Posterior cingulate gyrus (tissue), 11 donors: ENCODE measurements at regions not wholly inside any gene's neighbourhood (a gene's known extent, or its start where the extent isn't known, plus 50 kb on each side); places are given as distances from the start of the nearest gene placed in this dataset.
"Not testable (repeated sequence)": the region's sequence is repeated elsewhere in the genome, so short reads cannot be mapped to it uniquely, and the experiment has no call there.

Source experiments
- DNase-seq, 10 donors: peaks; one replicate each; pipeline versions ENCODE4 v3.0.0 to v3.0.0-alpha.2; 2020 to 2021; ENCODE audit warnings: mixed read lengths in 3 of 10
- intact Hi-C: fragments of 100-400 bp; cut with DNase I; formaldehyde crosslinking; loops from one replicate; pipeline ENCODE4 v1.15.1; 2023

DNA sequence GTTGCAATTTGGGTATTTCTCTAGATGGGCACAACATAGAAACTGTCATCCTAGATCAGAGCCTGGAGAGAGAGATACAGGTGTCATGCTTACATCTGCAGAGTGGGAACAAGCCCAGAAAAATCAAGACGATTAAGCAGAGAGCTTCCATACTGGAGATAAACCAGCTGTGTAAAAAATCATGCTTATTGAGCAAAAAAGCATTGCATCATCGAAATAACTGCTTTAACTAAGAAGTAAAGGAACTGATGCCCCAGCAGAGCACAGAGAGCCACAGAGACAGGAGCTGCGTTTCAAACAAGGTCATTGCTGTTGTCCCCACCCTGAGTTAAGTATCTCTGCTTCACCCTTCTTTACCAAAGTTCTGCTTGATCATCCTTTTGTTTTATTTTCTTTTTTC is 138.0 kb downstream of the CCDC74A start:
- intact Hi-C loops, DNase-seq: not testable (repeated sequence)

DNA sequence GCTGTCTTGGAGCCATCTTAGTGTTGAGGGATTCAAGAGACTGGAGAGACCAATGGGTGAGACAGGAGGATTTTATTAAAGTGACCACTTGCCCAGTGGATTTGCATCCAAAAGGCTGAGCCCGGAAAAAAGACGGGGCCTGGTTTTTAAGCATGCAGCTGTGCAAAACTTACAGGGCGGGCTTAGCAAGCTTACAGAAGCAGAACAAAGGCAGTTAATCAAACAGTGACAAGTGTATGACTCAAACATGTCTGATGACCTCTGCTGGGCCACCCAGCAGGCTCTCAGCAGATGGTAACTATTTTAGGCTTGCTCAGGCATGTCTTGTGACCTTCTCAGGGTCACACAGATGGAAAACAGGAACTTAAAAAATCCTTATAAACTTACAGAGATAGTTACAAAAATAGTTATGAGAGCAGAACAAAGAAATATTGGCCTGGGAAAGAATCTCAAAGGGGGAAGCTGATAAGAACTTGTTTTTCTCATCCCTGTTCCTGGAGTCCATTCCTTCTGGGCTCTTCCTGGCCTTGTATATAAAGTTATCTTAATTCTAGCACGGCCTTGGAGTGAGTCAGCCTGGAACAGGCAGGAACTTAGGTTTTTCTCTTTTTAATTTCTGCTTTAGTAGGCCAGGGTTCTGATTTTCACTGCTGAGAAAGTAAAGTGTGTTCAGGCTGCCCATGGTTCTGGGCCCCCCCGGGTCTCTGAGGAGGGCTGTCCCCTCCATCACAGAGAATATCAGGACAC is 141.3 kb downstream of the CCDC74A start:
- intact Hi-C loops, DNase-seq: not testable (repeated sequence)

DNA sequence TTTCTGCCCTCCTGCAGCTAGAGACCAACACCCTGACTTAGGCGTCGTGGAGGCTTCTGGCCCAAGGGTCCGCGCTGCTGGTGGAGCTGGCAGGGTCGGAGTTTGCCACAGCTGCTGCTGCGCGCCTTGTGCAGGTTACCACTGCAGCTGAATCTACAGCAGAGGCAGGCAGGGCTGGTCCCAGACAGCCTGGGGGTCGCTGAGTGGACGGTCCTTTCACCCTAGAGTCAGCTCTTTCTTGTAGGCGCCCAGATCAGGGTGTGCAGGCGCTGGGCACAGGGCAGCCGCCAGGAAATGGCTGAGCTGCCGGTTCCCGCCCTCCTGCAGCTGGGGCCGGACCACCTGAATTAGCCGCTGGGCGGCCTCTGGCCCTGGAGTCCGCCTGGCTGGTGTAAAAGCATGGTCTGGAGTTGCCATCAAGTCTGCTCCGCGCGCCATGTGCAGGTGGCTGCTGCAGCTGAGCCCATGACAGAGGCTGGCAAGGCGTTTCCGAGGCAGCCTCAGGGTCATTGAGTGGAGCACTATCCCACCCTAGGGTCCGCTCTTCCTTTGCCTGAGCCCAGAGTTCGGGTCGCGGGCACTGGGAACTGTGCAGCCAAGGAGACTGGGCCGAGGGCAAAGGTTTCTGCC is 144.3 kb downstream of the CCDC74A start:
- DNase-seq, result peak in 2 of 10 donors; percentile 67 to 79
- intact Hi-C loops, result loop anchor here (2.0 to 5.0 kb wide), 3 partner anchors 260 to 517 kb away; no protein-coding TSS in a partner anchor

DNA sequence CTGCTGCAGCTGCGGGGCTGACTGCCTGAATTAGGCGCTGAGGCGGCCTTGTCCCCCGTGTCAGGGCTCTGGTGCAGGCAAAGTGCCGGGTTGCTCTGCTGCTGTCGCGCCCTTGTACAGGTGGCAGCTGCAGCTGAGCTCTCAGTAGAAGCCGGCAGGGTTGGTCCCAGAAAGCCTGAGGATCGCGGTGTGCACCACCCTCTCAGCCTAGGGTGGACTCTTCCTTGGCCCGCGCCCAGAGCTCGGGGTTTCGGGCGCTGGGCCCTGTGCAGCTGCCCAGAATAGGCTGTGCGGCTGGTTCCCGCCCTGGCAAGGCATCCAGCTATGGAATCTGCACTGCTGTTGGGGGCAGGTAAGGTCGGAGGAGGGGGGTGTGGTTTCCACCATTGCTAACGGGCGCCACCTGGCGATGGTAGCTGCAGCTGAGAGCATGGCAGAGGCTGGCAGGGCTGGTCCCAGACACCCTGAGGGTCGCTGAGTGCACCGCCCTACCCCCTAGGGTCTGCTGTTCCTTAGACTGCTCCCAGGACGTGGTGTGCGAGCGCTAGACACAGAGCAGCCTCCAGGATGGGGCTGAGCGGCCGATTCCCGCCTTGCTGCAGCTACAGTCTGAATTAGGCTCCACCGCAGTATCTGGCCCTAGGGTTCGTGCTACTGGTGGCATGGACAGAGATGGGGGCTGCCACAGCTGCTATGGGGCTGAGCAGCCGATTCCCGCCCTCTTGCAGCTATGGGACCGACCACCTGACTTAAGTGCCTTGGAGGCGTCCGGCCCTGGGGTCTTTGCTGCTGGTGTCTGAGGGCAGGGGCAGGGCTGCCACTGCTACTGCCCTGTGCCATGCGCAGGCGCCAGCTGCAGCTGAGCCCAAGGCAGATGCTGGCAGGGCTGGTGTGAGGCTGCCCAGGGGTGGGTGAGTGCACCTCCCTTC is 145.0 kb downstream of the CCDC74A start:
- DNase-seq, result peak; percentile 39 to 95 (median 65)
- intact Hi-C loops, result loop anchor here (2.0 to 5.0 kb wide), 3 partner anchors 260 to 518 kb away; no protein-coding TSS in a partner anchor

DNA sequence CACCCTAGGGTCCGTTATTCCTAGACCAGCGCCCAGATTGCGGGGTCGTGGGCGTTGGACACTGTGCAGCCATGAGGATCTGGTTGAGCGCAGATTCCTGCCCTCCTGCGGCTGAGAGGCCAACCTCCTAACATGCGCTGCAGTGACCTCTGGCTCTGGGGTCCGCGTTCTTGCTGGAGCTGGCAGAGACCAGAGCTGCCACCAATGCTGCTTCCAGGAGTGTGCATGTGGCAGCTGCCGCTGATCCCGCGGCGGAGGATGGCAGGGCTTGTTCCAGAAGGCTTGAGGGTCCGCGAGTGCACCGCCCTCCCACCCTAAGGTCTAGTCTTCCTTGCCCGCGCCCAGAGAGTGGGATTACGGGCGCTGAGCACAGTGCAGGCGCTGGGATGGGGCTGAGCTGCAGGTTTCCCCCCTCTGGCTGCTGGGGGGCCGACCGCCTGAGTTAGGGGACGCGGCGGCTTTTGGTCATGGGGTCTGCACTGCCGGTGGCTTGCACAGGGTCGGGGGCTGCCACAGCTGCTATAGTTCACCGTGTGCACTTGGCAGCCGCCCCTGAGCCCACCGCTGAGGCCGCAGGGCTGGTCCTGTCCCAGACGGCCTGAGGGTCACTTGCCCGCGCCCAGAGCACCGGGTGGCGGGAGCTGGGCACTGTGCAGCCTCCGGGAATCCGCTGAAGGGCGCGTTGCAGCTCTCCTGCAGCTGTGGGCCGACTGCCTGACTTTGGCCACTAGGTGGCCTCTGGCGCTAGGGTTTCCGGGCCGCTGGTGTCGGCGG is 145.9 kb downstream of the CCDC74A start:
- intact Hi-C loops, result loop anchor here (2.0 to 5.0 kb wide), 4 partner anchors 127 to 519 kb away; no protein-coding TSS in a partner anchor
- DNase-seq, result peak; percentile 74 to 98 (median 85)

DNA sequence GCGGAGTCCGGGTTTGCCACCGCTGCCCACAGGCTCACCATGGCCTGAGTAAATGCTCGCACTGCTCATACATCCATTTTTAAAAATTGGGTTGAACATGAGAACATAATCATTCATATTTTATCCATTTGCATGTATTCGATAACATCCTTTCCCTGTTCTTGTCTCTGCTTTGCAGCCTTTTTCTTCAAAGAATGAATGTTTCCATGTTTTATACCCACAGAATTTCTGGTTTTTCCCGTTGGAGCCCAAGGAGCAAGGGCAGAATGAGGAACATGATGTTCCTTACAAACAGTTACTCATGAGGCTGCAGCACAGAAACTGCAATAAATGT is 146.5 kb downstream of the CCDC74A start:
- DNase-seq, result no peak
- intact Hi-C loops, result loop anchor here (2.0 to 5.0 kb wide), 3 partner anchors 127 to 473 kb away; no protein-coding TSS in a partner anchor

- DNase-seq, result peak in 1 of 10 donors; percentile 78
Measured at GRCh38 chr2:131681611-131682121, 154.0 kb downstream of the CCDC74A start.

DNA sequence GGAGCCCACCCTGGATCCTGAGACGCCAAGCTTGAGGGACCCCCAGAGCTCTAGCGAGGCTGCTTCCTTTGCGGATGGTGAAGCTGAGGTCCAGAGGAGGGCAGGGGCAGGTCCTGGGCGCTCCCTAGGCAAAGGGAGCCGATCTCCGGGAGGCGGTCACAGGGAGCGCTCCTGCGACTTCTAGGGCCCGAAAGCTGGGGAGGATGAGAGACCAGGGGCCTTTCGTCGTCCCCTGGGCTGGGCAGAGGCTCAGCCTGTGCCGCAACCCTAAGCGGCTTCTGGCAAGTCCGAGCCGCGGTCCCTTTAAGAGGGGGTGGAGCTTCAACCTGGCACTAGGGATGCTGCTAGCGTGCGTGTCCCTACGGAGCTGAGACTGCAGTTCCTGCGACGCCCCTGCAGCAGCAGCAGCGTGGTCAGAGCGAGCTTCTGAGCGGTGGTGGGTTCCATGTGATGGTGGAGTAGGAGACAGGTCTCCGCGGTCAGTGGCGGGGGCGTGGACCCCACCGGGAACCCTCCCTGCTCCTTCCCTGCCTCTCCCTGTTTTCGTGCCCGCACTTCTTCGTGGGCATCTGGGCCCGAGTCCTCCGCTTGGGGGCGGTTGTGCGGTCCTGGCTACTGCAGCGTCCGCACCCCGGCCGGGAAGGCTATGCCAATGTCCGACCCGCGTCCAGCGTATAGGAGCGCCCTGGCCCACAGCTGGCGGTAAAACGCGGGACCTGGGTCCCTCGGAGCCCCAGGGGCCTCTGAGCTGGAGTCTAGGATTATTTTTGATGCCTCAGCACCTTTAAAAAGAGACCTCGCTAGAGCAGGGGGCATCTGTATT is 154.6 kb downstream of the CCDC74A start:
- DNase-seq, result peak; percentile 79 to 99 (median 86)
- intact Hi-C loops, result no loop called here

More at GRCh38 chr2:131681611-131682121, 154.0 kb downstream of the CCDC74A start:
- intact Hi-C loops, result not testable (repeated sequence)

DNA sequence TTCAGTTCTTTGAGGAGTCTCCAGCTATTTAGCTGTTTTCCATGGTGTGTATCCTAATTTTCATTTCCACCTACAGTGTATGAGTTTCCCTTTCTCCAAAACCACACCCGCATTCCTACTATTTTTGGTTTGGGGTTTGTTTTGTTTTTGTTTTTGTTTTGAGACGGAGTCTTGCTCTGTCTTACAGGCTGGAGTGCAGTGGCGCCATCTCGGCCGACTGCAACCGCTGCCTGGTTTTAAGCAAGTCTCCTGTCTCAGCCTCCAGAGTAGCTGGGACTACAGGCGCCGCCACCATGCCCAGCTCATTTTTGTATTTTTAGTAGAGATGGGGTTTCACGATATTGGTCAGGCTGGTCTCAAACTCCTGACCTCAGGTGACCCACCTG is 155.2 kb downstream of the CCDC74A start:
- peak in 7 of 10 donors; percentile 18 to 90 (median 60) for DNase-seq
- intact Hi-C loops, result not testable (repeated sequence)

DNA sequence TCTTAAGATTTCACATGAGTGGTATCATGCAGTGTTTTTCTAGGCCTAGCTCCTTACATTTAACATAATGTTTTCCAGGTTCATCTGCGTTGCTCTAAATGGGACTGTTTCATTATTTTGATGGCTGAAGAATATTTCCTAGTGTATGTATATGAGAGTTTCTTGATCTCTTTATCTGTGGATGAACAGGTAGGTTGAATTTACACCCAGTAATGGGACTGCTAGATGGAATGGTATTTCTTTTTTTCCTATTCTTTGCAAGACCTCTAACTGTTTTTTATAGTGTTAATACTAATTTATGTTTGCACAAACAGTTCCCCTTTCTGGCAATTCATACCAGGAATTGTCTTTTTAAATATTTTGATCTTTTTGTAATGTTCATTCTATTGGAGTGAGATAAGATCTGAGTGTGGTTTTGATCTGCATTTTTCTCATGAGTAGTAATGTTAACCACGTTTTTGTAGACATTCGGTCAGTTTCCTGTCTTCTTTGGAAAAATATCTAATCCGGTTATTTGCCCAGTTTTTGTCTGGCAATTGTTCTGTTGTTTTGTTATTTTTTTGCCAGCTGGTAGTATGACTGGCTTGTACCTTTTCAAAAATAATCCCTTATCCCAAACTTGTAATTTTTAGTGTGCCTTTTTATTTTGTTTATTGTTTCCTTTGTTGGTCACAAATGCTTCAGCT is 157.1 kb downstream of the CCDC74A start:
- DNase-seq, intact Hi-C loops: not testable (repeated sequence)

DNA sequence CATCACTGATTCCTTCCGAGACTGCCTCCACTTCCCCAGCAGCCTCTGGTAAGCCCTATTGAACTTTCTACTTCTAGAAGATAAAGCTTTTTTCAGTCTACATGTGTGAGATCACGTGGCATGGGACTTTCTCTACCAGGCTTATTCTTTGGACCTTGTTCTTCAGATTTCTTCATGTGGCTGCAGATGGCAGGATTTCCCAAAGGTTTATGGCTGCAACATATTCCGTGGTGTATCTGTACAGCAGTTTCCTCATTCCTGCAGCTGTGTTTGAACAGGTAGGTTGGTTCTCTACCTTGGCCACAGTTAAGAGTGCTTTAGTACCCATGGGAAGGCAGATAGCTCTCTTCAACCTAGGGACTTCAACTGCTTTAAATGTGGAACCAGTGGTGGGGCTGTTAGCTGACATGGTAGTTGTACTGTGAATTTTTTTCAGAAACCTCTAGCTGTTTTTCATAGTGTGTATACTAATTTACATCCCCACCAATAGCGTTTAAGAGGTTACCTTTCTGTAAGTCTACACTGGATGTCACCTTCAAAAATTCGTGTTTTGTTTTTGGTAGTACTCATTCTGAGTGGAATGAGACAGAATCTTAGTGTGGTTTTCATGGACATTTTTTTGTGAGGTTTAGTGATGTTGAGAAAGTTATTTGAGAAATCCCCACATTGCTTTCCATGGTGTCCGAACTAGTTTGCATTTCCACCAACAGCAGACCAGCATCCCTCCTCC is 158.6 kb downstream of the CCDC74A start:
- DNase-seq, intact Hi-C loops: not testable (repeated sequence)

DNA sequence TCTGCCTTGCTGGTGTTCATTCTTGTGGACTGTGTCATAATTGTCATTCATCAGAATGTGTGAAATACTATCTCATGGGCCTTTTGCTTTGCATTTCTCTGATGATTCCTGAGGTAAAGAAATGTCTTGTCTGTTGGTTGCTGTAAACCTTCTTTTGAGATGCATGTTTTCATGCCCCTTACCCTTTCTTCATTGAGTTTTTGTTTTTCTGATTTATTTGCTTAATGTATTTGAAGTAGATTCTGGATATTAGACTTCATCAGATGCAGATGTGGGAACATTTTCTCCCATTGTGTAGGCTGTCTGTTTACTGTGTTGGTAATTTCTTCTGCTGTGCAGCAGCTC is 159.2 kb downstream of the CCDC74A start:
- intact Hi-C loops, DNase-seq: not testable (repeated sequence)

DNA sequence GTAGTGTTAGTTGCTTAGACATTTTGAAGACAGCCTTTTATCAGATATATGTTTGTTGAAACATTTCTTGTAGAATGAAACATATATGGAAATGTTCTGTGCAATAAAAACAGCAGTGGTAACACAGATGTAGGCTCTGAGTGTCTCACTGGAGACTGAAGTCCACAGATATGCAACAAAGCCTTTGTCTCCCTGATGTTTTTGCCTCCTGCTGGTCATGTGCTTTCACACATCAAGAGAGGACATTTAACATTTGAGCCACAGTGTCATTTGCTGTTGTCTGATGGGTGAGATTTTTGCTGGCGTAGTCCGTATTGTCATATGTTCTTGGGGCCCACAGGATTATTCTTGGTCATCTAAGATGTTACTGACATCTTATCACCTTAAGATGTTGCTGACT is 161.4 kb downstream of the CCDC74A start:
- DNase-seq, intact Hi-C loops: not testable (repeated sequence)

- intact Hi-C loops, DNase-seq: not testable (repeated sequence)
Measured at GRCh38 chr2:131711268-131711667, 183.6 kb downstream of the CCDC74A start.

DNA sequence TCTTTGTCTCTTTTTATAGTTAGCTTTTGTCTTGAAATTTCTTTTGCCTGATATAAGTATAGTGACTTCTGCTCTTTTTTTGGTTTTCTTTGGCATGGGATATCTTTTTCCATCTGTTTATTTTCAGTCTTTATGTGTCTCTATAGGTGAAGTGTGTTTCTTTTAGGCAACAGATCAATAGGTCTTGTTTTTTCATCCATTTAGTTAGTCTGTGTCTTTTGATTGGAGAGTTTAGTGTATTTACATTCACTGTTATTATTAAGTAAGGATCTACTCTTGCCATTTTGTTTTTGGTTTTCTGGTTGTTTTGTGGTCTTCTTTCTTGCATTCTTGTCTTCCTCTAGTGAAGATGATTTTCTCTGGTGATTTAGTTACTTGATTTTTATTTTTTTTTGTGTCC is 190.2 kb downstream of the CCDC74A start:
- DNase-seq, intact Hi-C loops: not testable (repeated sequence)

- intact Hi-C loops, DNase-seq: not testable (repeated sequence)
Measured at GRCh38 chr2:131721163-131721562, 193.5 kb downstream of the CCDC74A start.

DNA sequence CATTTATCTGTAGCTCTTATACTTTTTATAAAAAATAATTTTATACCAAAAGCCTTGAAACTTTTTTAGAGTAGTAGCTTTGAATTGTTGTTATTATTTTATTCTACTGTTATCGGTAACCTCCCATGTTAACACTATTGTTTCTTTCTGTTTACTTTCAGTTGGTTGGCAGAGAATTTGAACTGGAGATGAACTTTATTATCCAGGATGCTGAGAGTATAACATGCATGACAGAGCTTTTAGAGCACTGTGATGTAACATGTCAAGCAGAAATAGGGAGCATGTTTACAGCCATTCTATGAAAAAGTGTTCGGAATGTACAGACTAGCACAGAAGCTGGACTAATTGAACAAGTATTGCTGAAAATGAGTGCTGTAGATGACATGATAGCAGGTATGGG is 194.6 kb downstream of the CCDC74A start:
- intact Hi-C loops, result not testable (repeated sequence)

More for the DNA sequence above, 194.6 kb downstream of the CCDC74A start:
- not testable (repeated sequence) for DNase-seq
